GM23248 (cell line): ENCODE measurements at regions not wholly inside any gene's neighbourhood (a gene's known extent, or its start where the extent isn't known, plus 50 kb on each side); places are given as distances from the start of the nearest gene placed in this dataset.
"Not testable (repeated sequence)": the region's sequence is repeated elsewhere in the genome, so short reads cannot be mapped to it uniquely, and the experiment has no call there.

Source experiments
- EZH2 ChIP-seq: fragments of 200-600 bp; sonication (generic); IDR thresholded peaks from 2 replicates; pipeline ENCODE4 v1.6.1; 2018; ENCODE audit warnings: antibody characterized with exemption, mild to moderate bottlenecking; ENCODE audit not compliant: insufficient read depth, poor library complexity, severe bottlenecking
- EZH2phosphoT487 ChIP-seq: fragments of 200-600 bp; sonication (generic); IDR thresholded peaks from 2 replicates; pipeline ENCODE4 v1.6.1; 2018; ENCODE audit warnings: antibody characterized with exemption, moderate library complexity, mild to moderate bottlenecking, low read depth; ENCODE audit not compliant: insufficient read depth

- not testable (repeated sequence) for TF ChIP-seq EZH2, EZH2phosphoT487
Observed at GRCh38 chr7:29646116-29646515, 82.5 kb downstream of the PRR15 start.
